ENCODE measurements at regions not wholly inside any gene's neighbourhood (a gene's known extent, or its start where the extent isn't known, plus 50 kb on each side); places are given as distances from the start of the nearest gene placed in this dataset.

DNA sequence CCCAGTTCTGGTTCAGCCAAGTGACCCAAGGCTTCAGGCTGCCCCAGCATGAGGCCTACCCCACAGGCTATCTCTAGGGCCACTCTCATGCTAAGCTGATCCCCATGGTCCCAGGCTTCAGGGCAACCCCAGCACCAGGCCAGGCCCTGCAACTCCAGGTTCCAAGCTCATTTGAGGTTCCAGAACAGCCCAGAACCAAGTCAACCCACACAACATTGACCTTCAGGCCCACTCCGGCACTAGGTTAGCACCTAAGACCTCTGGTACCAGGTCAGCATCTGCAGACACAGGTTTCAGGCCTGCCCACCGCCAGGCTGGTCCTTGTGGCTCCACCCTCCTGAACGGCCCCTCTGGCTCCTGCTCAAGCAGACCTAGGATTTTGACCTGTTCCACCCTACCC lies 421.2 kb downstream of the CDH11 start:
- Mint-ChIP-seq H3K27ac (no peak overlapping the region), H3K36me3 (no peaks in the 10 kb centered on the region), H3K4me1 (peaks cover 1% of the 10 kb centered on the region), H3K9me3 (no peaks in the 10 kb centered on the region), H3K4me3 (no peak overlapping the region), H3K27me3 (ENCODE audit: low read depth) (no peaks in the 10 kb centered on the region)
- DNase-seq (ENCODE audit: low spot score in 2 of 2, unreplicated experiment in 2 of 2) = no peak
- TF ChIP-seq CTCF (IDR thresholded peaks at IDR 0.05; ENCODE audit: unreplicated experiment) = no peak

DNA sequence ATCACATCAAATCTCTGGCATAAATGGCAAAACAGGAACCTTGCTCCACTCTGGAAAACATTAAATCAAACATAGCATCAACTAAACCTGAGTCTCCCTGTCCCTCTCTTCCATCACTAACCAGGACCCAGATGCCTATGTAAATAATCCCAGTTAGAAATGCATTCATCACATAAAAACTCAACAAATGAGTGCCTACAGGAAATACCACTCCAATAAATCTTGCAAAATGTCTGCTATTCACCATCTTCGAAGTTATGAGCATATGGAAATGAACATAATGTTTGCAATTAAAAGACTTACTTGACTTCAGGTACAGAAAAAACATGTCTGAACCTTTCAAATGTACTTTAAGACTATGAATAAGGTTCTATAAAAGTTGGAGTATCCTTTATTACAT lies 425.0 kb downstream of the CDH11 start:
- Mint-ChIP-seq H3K27ac (no peak overlapping the region), H3K9me3 (no peaks in the 10 kb centered on the region), H3K4me3 (no peak overlapping the region), H3K27me3 (ENCODE audit: low read depth) (no peaks in the 10 kb centered on the region), H3K36me3 (no peaks in the 10 kb centered on the region), H3K4me1 (no peaks in the 10 kb centered on the region)
- no peak for TF ChIP-seq CTCF (IDR thresholded peaks at IDR 0.05; ENCODE audit: unreplicated experiment)
- no peak for DNase-seq (ENCODE audit: low spot score in 2 of 2, unreplicated experiment in 2 of 2)

DNA sequence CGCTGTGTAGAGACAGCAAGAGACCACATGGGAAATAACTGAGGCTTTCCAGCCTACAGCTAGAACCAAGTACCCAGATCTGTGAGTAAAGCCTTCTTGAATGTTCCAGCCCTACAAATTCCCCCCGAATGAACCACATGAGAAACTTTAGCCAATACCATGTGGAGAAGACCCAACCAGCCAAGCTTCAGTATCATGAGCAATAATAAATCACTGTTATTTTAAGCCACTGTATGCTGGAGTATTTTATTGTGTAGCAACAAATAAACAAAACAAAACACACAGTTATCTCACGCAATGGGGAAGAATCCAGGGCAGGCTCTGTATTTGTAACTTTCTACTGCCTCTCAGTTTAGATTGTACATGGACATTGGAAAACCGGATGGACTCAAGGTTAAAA lies 426.2 kb downstream of the CDH11 start:
- no peak overlapping the region for H3K27ac Mint-ChIP-seq
- H3K9me3 Mint-ChIP-seq = no peaks in the 10 kb centered on the region
- H3K4me3 Mint-ChIP-seq = no peak overlapping the region

GRCh38 chr16:64693946-64694345 lies 427.9 kb downstream of the CDH11 start:
- TF ChIP-seq CTCF (IDR thresholded peaks at IDR 0.05; ENCODE audit: unreplicated experiment) = no peak
- Mint-ChIP-seq H3K27me3 (ENCODE audit: low read depth) (no peaks in the 10 kb centered on the region), H3K9me3 (no peaks in the 10 kb centered on the region), H3K36me3 (no peaks in the 10 kb centered on the region), H3K4me1 (no peaks in the 10 kb centered on the region), H3K4me3 (no peak overlapping the region), H3K27ac (no peak overlapping the region)
- DNase-seq (ENCODE audit: low spot score in 2 of 2, unreplicated experiment in 2 of 2) = no peak

More for the DNA sequence above, 426.2 kb downstream of the CDH11 start:
- Mint-ChIP-seq H3K36me3 (no peaks in the 10 kb centered on the region), H3K4me1 (no peaks in the 10 kb centered on the region), H3K27me3 (ENCODE audit: low read depth) (no peaks in the 10 kb centered on the region)
- TF ChIP-seq CTCF (IDR thresholded peaks at IDR 0.05; ENCODE audit: unreplicated experiment) = no peak
- no peak for DNase-seq (ENCODE audit: low spot score in 2 of 2, unreplicated experiment in 2 of 2)

- no peaks in the 10 kb centered on the region for H3K36me3 Mint-ChIP-seq
- H3K4me1 Mint-ChIP-seq = peaks cover 5% of the 10 kb centered on the region
- peaks cover 20% of the 10 kb centered on the region for H3K9me3 Mint-ChIP-seq
- TF ChIP-seq CTCF (IDR thresholded peaks at IDR 0.05; ENCODE audit: unreplicated experiment) = no peak
- DNase-seq (ENCODE audit: low spot score in 2 of 2, unreplicated experiment in 2 of 2) = no peak
- H3K4me3 Mint-ChIP-seq = no peak overlapping the region
- no peak overlapping the region for H3K27ac Mint-ChIP-seq
- H3K27me3 Mint-ChIP-seq (ENCODE audit: low read depth) = no peaks in the 10 kb centered on the region
Measured at GRCh38 chr16:64687786-64688185, 434.1 kb downstream of the CDH11 start.

GRCh38 chr16:64687123-64687522 lies 434.7 kb downstream of the CDH11 start:
- H3K27me3 Mint-ChIP-seq (ENCODE audit: low read depth) = no peaks in the 10 kb centered on the region

More at GRCh38 chr16:64687123-64687522, 434.7 kb downstream of the CDH11 start:
- TF ChIP-seq CTCF (IDR thresholded peaks at IDR 0.05; ENCODE audit: unreplicated experiment) = no peak
- Mint-ChIP-seq H3K27ac (no peak overlapping the region), H3K4me1 (peaks cover 5% of the 10 kb centered on the region), H3K36me3 (no peaks in the 10 kb centered on the region), H3K9me3 (peaks cover 21% of the 10 kb centered on the region), H3K4me3 (no peak overlapping the region)
- DNase-seq (ENCODE audit: low spot score in 2 of 2, unreplicated experiment in 2 of 2) = no peak

Data from mesothelial cell of epicardium (in vitro differentiated cells).